ENCODE measurements at regions not wholly inside any gene's neighbourhood (a gene's known extent, or its start where the extent isn't known, plus 50 kb on each side); places are given as distances from the start of the nearest gene placed in this dataset.
A peak's percentile ranks its signal among the peaks of the same experiment; 100 is the strongest.

DNA sequence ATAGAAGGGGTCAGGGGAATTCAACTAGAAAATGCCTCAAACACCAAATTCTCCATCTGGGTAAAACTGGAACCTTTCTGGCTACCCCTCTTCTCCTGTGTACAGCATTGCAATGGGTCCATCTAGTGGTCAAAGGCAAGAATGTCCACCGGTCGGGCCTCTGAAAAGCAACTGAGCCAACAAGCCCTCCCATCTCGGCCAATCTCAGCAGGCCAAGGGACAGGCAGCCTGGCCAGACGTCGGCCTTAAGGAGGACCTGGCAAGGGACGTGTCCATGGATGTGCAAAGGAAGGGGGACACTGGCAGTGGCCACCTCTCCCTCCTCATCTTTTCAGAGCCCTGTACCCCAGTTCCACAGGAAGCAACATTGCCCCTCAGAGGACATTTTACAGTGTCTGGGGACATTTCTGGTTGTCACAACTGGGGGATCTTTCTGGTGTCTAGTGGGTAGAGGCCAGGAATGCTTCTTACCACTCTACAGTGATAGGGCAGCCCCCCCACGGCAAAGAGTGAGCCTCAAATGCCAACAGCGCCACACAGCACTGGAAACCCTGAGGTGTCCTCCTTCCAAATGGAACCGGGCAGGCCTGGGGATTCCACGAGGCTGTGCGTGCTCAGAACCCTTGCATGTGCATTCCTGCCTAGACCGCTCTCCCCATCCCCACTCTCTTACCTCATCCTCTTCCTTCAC, 99.8 kb upstream of the FOXA2 start:
- Histone ChIP-seq H3K27me3 (ENCODE audit: insufficient read depth, low read length) (no peaks in the 10 kb centered on the region), H3K23ac (ENCODE audit: low read length) (no peak overlapping the region), H3K9ac (ENCODE audit: low read length) (no peak overlapping the region), H3K79me1 (ENCODE audit: low read length) (no peaks in the 10 kb centered on the region), H2BK12ac (ENCODE audit: low read length) (no peak overlapping the region), H3K9me3 (ENCODE audit: insufficient read depth, low read depth, low read length) (no peaks in the 10 kb centered on the region), H2BK5ac (ENCODE audit: low read depth, low read length, poor library complexity) (no peak overlapping the region), H2AK5ac (ENCODE audit: low read length) (no peak overlapping the region), H3K36me3 (ENCODE audit: control insufficient read depth in 1 of 2, insufficient read depth in 2 of 2, low read length in 2 of 2) (no peaks in the 10 kb centered on the region), H3K4me3 (ENCODE audit: low read depth, low read length) (no peak overlapping the region), H4K8ac (ENCODE audit: low read depth, low read length) (no peak overlapping the region), H2BK120ac (ENCODE audit: insufficient read depth, low read length, poor library complexity) (no peak overlapping the region), H2AFZ (ENCODE audit: insufficient read depth, low read length, poor library complexity) (no peak overlapping the region), H3K4me2 (ENCODE audit: low read length) (no peak overlapping the region), H3K4ac (ENCODE audit: low read depth, low read length) (no peak overlapping the region), H3K79me2 (ENCODE audit: control insufficient read depth, insufficient read depth, low read length, poor library complexity) (no peaks in the 10 kb centered on the region), H3K4me1 (ENCODE audit: control insufficient read depth in 1 of 2, insufficient read depth in 2 of 2, low read length in 2 of 2) (peaks cover 0 to 2% of the 10 kb centered on the region in 2 experiments), H3K14ac (ENCODE audit: low read length) (no peak overlapping the region), H3K18ac (ENCODE audit: low read length) (no peak overlapping the region), H4K91ac (ENCODE audit: low read depth, low read length) (no peak overlapping the region), H4K12ac (ENCODE audit: low read depth, low read length) (no peak overlapping the region), H3K27ac (ENCODE audit: low read depth, low read length) (no peak overlapping the region)
- DNase-seq, result peak; percentile 49 to 84
- no CpG with 5 or more reads among the region's 12 CpGs for WGBS (ENCODE audit: extremely low coverage, insufficient coverage, insufficient read length)

DNA sequence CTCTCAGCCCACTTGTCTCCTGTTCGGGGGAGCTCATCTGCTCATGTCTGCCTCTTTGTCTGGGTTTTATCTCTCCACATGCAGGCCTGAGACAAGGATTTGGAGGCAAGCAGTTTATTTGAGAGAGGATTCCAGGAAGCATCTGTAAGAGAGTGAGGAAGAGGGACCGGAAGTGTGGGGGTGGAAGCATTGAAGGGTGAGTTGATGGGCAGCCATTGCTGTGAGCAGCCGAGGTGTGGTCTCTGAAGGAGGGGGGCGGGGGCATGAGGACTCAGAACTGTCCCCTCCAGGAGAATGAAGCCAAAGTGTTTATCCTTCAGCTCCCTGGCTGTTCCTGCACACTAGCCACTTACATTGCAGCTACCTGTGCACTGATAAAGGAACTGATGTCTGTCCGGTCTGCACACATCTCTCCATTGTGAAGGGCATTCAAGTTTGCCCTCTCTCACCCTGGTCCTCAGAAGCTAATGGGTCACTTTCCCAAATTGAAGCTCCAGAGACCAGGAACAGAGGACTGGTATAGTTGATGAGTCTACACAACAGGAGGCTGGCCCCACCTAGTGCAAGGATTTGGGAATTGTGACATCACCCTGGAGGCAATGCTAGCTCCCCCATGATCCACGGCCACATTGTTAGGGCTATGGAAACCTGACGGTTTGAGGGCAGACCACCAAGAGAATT, 100.5 kb upstream of the FOXA2 start:
- DNase-seq, result no peak
- H2AFZ ChIP-seq (ENCODE audit: insufficient read depth, low read length, poor library complexity), result no peak overlapping the region

DNA sequence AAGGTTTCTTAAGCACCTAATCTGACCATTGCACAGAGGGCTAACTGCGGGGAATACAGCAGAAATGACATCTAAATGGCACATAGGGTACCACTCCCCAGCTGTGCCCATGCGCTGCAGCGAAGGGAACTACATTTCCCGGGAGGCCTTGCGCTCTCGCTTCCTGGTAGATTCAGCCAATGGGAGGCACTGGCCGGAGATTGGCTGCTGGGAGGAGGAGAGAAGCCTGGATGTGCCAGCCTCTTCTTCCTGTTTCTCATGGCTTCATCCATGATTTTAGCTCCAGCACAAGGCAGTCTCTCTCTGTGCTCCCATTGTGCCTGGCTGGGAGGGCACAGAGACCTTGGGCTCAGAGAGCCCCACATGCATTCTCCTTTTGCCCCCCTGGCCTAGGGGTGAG, 101.7 kb upstream of the FOXA2 start:
- Histone ChIP-seq H3K14ac (ENCODE audit: low read length) (no peak overlapping the region), H2BK5ac (ENCODE audit: low read depth, low read length, poor library complexity) (no peak overlapping the region), H3K9me3 (ENCODE audit: insufficient read depth, low read depth, low read length) (peaks cover 3% of the 10 kb centered on the region), H3K27me3 (ENCODE audit: insufficient read depth, low read length) (no peaks in the 10 kb centered on the region), H3K23ac (ENCODE audit: low read length) (no peak overlapping the region), H3K27ac (ENCODE audit: low read depth, low read length) (no peak overlapping the region), H3K4ac (ENCODE audit: low read depth, low read length) (no peak overlapping the region), H3K36me3 (ENCODE audit: control insufficient read depth in 1 of 2, insufficient read depth in 2 of 2, low read length in 2 of 2) (no peaks in the 10 kb centered on the region), H4K12ac (ENCODE audit: low read depth, low read length) (peak overlapping the region; percentile 34), H3K4me3 (ENCODE audit: low read depth, low read length) (no peak overlapping the region), H4K8ac (ENCODE audit: low read depth, low read length) (peak overlapping the region; percentile 47), H3K4me1 (ENCODE audit: control insufficient read depth in 1 of 2, insufficient read depth in 2 of 2, low read length in 2 of 2) (peaks cover 0 to 2% of the 10 kb centered on the region in 2 experiments), H3K9ac (ENCODE audit: low read length) (no peak overlapping the region), H3K18ac (ENCODE audit: low read length) (no peak overlapping the region), H3K79me1 (ENCODE audit: low read length) (no peaks in the 10 kb centered on the region), H4K91ac (ENCODE audit: low read depth, low read length) (no peak overlapping the region), H2AK5ac (ENCODE audit: low read length) (no peak overlapping the region), H3K4me2 (ENCODE audit: low read length) (no peak overlapping the region), H2BK12ac (ENCODE audit: low read length) (no peak overlapping the region), H2AFZ (ENCODE audit: insufficient read depth, low read length, poor library complexity) (peak overlapping the region; percentile 38), H3K79me2 (ENCODE audit: control insufficient read depth, insufficient read depth, low read length, poor library complexity) (no peaks in the 10 kb centered on the region), H2BK120ac (ENCODE audit: insufficient read depth, low read length, poor library complexity) (no peak overlapping the region)
- DNase-seq, result peak in 1 of 2 donors; percentile 37
- no CpG with 5 or more reads among the region's 7 CpGs for WGBS (ENCODE audit: extremely low coverage, insufficient coverage, insufficient read length)

More for the DNA sequence above, 100.5 kb upstream of the FOXA2 start:
- no peaks in the 10 kb centered on the region for H3K9me3 ChIP-seq (ENCODE audit: insufficient read depth, low read depth, low read length)
- H4K8ac ChIP-seq (ENCODE audit: low read depth, low read length), result no peak overlapping the region
- no peak overlapping the region for H3K4ac ChIP-seq (ENCODE audit: low read depth, low read length)
- H3K23ac ChIP-seq (ENCODE audit: low read length), result no peak overlapping the region
- H3K4me3 ChIP-seq (ENCODE audit: low read depth, low read length), result no peak overlapping the region
- no peak overlapping the region for H2BK12ac ChIP-seq (ENCODE audit: low read length)
- WGBS (ENCODE audit: extremely low coverage, insufficient coverage, insufficient read length), result no CpG with 5 or more reads among the region's 7 CpGs
- H4K91ac ChIP-seq (ENCODE audit: low read depth, low read length), result no peak overlapping the region
- H3K4me2 ChIP-seq (ENCODE audit: low read length), result no peak overlapping the region
- H2BK5ac ChIP-seq (ENCODE audit: low read depth, low read length, poor library complexity), result no peak overlapping the region
- no peak overlapping the region for H2AK5ac ChIP-seq (ENCODE audit: low read length)
- H3K9ac ChIP-seq (ENCODE audit: low read length), result no peak overlapping the region
- H3K27me3 ChIP-seq (ENCODE audit: insufficient read depth, low read length), result no peaks in the 10 kb centered on the region
- no peak overlapping the region for H3K14ac ChIP-seq (ENCODE audit: low read length)
- H3K4me1 ChIP-seq (ENCODE audit: control insufficient read depth in 1 of 2, insufficient read depth in 2 of 2, low read length in 2 of 2), result peaks cover 0 to 2% of the 10 kb centered on the region in 2 experiments
- no peak overlapping the region for H3K18ac ChIP-seq (ENCODE audit: low read length)
- H2BK120ac ChIP-seq (ENCODE audit: insufficient read depth, low read length, poor library complexity), result no peak overlapping the region
- no peaks in the 10 kb centered on the region for H3K79me1 ChIP-seq (ENCODE audit: low read length)
- no peaks in the 10 kb centered on the region for H3K36me3 ChIP-seq (ENCODE audit: control insufficient read depth in 1 of 2, insufficient read depth in 2 of 2, low read length in 2 of 2)
- H4K12ac ChIP-seq (ENCODE audit: low read depth, low read length), result no peak overlapping the region
- no peak overlapping the region for H3K27ac ChIP-seq (ENCODE audit: low read depth, low read length)
- no peaks in the 10 kb centered on the region for H3K79me2 ChIP-seq (ENCODE audit: control insufficient read depth, insufficient read depth, low read length, poor library complexity)

DNA sequence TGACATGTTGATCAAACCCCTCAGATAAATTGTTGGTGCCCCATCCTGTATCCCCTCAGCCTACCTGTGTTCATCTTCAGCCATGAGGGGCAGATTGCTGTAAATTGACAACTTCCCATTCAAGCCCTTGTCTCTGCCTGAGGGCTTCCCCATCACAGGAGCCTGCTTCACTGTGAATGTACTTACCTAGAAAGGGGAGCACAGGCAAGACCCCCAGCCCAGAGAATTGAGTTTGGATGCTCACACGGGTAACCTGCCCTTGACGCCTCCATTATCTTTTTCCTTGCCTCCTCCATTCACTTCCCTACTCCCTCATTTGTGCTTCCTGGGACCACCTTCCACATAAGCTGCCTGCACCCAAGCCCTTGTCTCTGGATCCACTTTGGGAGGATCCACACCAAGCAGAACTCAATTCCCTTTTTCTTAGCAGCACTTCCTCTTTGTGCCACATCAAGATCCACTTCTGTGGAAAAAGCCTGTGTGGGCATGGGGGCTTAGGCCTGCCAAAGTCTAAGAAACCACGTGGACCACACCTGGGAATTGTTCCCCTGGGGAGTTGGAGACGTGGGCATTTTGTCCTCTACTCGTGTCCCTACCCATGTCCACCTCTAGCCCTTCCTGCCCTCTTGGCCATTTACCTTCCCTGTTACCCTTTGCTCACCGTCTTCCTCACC, 103.4 kb upstream of the FOXA2 start:
- H2AK5ac ChIP-seq (ENCODE audit: low read length), result no peak overlapping the region
- no peak overlapping the region for H3K4me3 ChIP-seq (ENCODE audit: low read depth, low read length)
- DNase-seq, result no peak
- H3K9ac ChIP-seq (ENCODE audit: low read length), result no peak overlapping the region
- no peak overlapping the region for H4K91ac ChIP-seq (ENCODE audit: low read depth, low read length)
- H3K4me1 ChIP-seq (ENCODE audit: control insufficient read depth in 1 of 2, insufficient read depth in 2 of 2, low read length in 2 of 2), result peaks cover 0 to 4% of the 10 kb centered on the region in 2 experiments
- no peak overlapping the region for H3K18ac ChIP-seq (ENCODE audit: low read length)
- H2BK5ac ChIP-seq (ENCODE audit: low read depth, low read length, poor library complexity), result no peak overlapping the region
- H4K8ac ChIP-seq (ENCODE audit: low read depth, low read length), result no peak overlapping the region
- no peak overlapping the region for H2AFZ ChIP-seq (ENCODE audit: insufficient read depth, low read length, poor library complexity)
- H4K12ac ChIP-seq (ENCODE audit: low read depth, low read length), result no peak overlapping the region
- WGBS (ENCODE audit: extremely low coverage, insufficient coverage, insufficient read length), result no CpG with 5 or more reads among the region's 6 CpGs
- H2BK12ac ChIP-seq (ENCODE audit: low read length), result no peak overlapping the region
- no peaks in the 10 kb centered on the region for H3K27me3 ChIP-seq (ENCODE audit: insufficient read depth, low read length)
- no peak overlapping the region for H3K4me2 ChIP-seq (ENCODE audit: low read length)
- H3K79me2 ChIP-seq (ENCODE audit: control insufficient read depth, insufficient read depth, low read length, poor library complexity), result no peaks in the 10 kb centered on the region
- peaks cover 3% of the 10 kb centered on the region for H3K9me3 ChIP-seq (ENCODE audit: insufficient read depth, low read depth, low read length)
- H3K23ac ChIP-seq (ENCODE audit: low read length), result no peak overlapping the region
- H3K4ac ChIP-seq (ENCODE audit: low read depth, low read length), result no peak overlapping the region
- H3K36me3 ChIP-seq (ENCODE audit: control insufficient read depth in 1 of 2, insufficient read depth in 2 of 2, low read length in 2 of 2), result no peaks in the 10 kb centered on the region
- no peak overlapping the region for H3K27ac ChIP-seq (ENCODE audit: low read depth, low read length)
- no peak overlapping the region for H2BK120ac ChIP-seq (ENCODE audit: insufficient read depth, low read length, poor library complexity)
- H3K14ac ChIP-seq (ENCODE audit: low read length), result no peak overlapping the region
- H3K79me1 ChIP-seq (ENCODE audit: low read length), result peaks cover 2% of the 10 kb centered on the region
